Esophagus muscularis mucosa (tissue), 3 donors: ENCODE measurements at regions not wholly inside any gene's neighbourhood (a gene's known extent, or its start where the extent isn't known, plus 50 kb on each side); places are given as distances from the start of the nearest gene placed in this dataset.
"Not testable (repeated sequence)": the region's sequence is repeated elsewhere in the genome, so short reads cannot be mapped to it uniquely, and the experiment has no call there.

Experiments
- CTCF ChIP-seq, 3 experiments: fragments of 200-600 bp in 2 of 3; fragments of 450-650 bp in 1 of 3; sonication (generic) in 2 of 3; IDR thresholded peaks; one replicate each; pipeline ENCODE4 v1.5.1; 2017 to 2019; ENCODE audit warnings: antibody characterized with exemption in 3 of 3, mild to moderate bottlenecking in 2 of 3, moderate library complexity in 1 of 3
- POLR2A ChIP-seq: fragments of 450-650 bp; IDR thresholded peaks from one replicate; pipeline ENCODE4 v1.6.1; 2017; ENCODE audit warnings: antibody characterized with exemption, moderate library complexity, mild to moderate bottlenecking, low read depth

- TF ChIP-seq CTCF (IDR thresholded peaks at IDR 0.05); POLR2A: not testable (repeated sequence)
Observed at GRCh38 chr22:23459645-23460516, 120.2 kb downstream of the IGLL1 start.
